ENCODE measurements at regions not wholly inside any gene's neighbourhood (a gene's known extent, or its start where the extent isn't known, plus 50 kb on each side); places are given as distances from the start of the nearest gene placed in this dataset.
A peak's percentile ranks its signal among the peaks of the same experiment; 100 is the strongest.

DNA sequence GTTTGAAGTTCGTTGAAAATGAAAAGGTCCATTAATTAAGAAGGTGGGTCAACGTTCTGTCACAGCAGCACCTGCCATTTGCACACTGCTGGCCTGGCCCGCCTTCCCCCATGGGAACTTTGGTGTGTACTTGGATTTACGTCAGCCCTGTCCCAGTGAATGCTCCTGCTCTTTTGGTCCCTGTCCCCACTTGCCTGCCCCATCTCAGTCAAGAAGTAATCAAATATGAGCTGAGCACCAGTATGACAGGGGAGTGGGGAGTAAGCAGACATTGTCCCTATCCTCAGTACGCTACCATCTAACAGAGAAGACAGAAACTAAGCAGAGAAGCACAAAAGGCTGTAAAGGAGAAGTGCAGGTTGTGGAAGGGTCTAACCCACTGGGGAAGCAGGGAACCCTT, 65.1 kb downstream of the SLC4A3 start:
- Histone ChIP-seq H2BK5ac (ENCODE audit: low read length) (no peak overlapping the region), H3K4me2 (ENCODE audit: low read length) (no peak overlapping the region), H2BK15ac (replicated peaks; ENCODE audit: low read depth) (no peak overlapping the region), H2BK120ac (ENCODE audit: low read depth, low read length) (no peak overlapping the region), H3K23ac (ENCODE audit: low read length) (no peak overlapping the region), H3K79me1 (ENCODE audit: low read length) (no peaks in the 10 kb centered on the region), H3K4me1 (ENCODE audit: control insufficient read depth, low read depth, low read length) (no peaks in the 10 kb centered on the region), H3K4me3 (ENCODE audit: low read length) (no peak overlapping the region), H3K27ac (ENCODE audit: low read depth, low read length) (no peak overlapping the region), H3K18ac (ENCODE audit: low read length) (no peak overlapping the region), H3K56ac (ENCODE audit: low read length) (no peak overlapping the region), H4K8ac (ENCODE audit: low read depth, low read length) (no peak overlapping the region), H4K5ac (ENCODE audit: low read length) (no peak overlapping the region), H3K9ac (ENCODE audit: low read length) (no peak overlapping the region), H3K27me3 (ENCODE audit: insufficient read depth, low read length, poor library complexity) (no peaks in the 10 kb centered on the region), H3K4ac (ENCODE audit: low read depth, low read length) (no peak overlapping the region), H3K36me3 (ENCODE audit: control insufficient read depth, insufficient read depth, low read length) (no peaks in the 10 kb centered on the region), H3K79me2 (ENCODE audit: control insufficient read depth, insufficient read depth, low read length) (no peaks in the 10 kb centered on the region), H2AK5ac (ENCODE audit: low read length) (no peak overlapping the region)
- WGBS (ENCODE audit: extremely low coverage, insufficient coverage, low lambda C conversion rate) = no CpG with 5 or more reads among the region's 5 CpGs
- DNase-seq = no peak

DNA sequence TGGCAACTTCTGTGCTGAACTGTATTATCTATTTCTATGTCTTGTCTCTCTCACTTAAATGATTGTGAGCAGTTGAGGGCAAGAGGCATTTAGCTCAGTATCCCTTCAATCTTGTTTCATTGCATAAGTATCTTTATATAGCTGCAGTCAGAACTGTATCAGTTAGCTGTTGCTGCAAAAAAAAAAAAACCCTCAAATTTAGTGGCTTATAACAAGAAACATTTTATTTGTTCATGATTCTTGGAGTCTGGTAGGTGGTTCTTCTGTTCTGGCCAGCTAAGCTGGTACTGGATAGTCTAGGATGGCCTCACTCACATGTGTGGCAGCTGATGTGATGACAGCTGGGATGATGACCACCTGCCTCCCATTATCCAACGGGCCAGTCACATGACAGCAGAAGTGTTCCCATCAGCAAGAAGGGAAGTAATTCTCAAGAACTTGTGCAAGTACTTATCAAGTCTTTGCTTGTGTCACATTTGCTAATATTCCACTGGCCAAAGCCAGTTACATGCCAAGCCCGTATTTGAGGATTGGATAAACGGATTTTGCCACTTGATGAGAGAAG, 67.8 kb downstream of the SLC4A3 start:
- Histone ChIP-seq H3K4ac (ENCODE audit: low read depth, low read length) (no peak overlapping the region), H3K18ac (ENCODE audit: low read length) (no peak overlapping the region), H2AK5ac (ENCODE audit: low read length) (no peak overlapping the region), H3K4me3 (ENCODE audit: low read length) (no peak overlapping the region), H3K79me1 (ENCODE audit: low read length) (no peaks in the 10 kb centered on the region), H4K5ac (ENCODE audit: low read length) (no peak overlapping the region), H2BK5ac (ENCODE audit: low read length) (no peak overlapping the region), H3K79me2 (ENCODE audit: control insufficient read depth, insufficient read depth, low read length) (no peaks in the 10 kb centered on the region), H3K23ac (ENCODE audit: low read length) (no peak overlapping the region), H3K9ac (ENCODE audit: low read length) (no peak overlapping the region), H3K27me3 (ENCODE audit: insufficient read depth, low read length, poor library complexity) (no peaks in the 10 kb centered on the region), H4K8ac (ENCODE audit: low read depth, low read length) (no peak overlapping the region), H2BK15ac (replicated peaks; ENCODE audit: low read depth) (no peak overlapping the region), H3K27ac (ENCODE audit: low read depth, low read length) (no peak overlapping the region), H2BK120ac (ENCODE audit: low read depth, low read length) (no peak overlapping the region), H3K4me1 (ENCODE audit: control insufficient read depth, low read depth, low read length) (no peaks in the 10 kb centered on the region), H3K56ac (ENCODE audit: low read length) (no peak overlapping the region), H3K36me3 (ENCODE audit: control insufficient read depth, insufficient read depth, low read length) (no peaks in the 10 kb centered on the region), H3K4me2 (ENCODE audit: low read length) (no peak overlapping the region)
- DNase-seq = no peak
- WGBS (ENCODE audit: extremely low coverage, insufficient coverage, low lambda C conversion rate) = no CpG with 5 or more reads among the region's 3 CpGs

DNA sequence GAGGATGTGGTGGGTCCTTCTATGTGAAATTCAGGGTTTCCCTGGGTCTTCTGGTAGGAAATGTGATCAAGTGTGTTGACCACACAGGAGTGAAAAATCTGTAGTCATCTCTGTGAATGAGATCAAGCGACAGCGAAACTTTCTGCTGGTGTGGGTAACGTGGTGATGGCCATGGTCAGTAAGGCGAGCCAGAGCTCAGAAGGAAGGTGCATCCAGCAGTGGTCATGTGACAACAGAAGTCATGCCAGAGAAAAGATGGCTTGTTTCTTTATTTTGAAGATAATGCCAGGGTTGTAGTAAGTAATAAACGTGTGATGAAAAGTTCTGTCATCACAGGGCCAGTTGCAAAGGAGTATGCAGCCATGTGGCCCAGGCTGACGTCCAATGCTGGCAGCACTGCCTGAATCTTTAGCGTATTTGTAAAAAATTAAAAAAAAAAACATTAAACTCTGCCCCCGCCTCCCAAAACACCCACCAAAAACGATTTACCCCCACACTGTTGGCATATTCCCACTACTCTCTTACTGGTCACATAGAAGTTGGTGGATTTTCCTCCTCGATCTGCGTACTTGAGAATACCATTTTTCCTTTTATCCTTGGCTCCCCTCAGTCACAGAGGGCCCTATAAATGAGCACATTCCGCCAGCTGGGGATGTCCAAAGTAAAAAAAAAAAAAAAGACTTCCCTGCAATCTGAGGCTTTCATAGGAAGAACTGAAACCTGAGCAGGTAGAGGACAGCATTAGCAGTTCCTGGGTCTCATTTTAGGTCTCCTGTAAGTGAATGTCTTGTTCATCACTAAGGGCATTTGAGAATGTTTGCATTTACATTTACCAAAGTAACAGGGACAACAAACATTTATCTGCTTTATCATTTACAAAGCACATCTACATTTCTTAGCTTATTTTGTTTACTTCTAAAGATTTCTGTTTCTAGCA, 70.6 kb downstream of the SLC4A3 start:
- no peaks in the 10 kb centered on the region for H3K79me1 ChIP-seq (ENCODE audit: low read length)
- no peak overlapping the region for H3K23ac ChIP-seq (ENCODE audit: low read length)
- no peak for DNase-seq
- no peak overlapping the region for H3K4me2 ChIP-seq (ENCODE audit: low read length)
- no peak overlapping the region for H3K9ac ChIP-seq (ENCODE audit: low read length)
- no peak overlapping the region for H3K27ac ChIP-seq (ENCODE audit: low read depth, low read length)
- H3K4ac ChIP-seq (ENCODE audit: low read depth, low read length) = no peak overlapping the region
- peak overlapping the region; percentile 51 for H3K18ac ChIP-seq (ENCODE audit: low read length)
- H2AK5ac ChIP-seq (ENCODE audit: low read length) = no peak overlapping the region
- H4K5ac ChIP-seq (ENCODE audit: low read length) = no peak overlapping the region
- H3K36me3 ChIP-seq (ENCODE audit: control insufficient read depth, insufficient read depth, low read length) = no peaks in the 10 kb centered on the region
- no peak overlapping the region for H3K4me3 ChIP-seq (ENCODE audit: low read length)
- H3K79me2 ChIP-seq (ENCODE audit: control insufficient read depth, insufficient read depth, low read length) = no peaks in the 10 kb centered on the region
- H2BK5ac ChIP-seq (ENCODE audit: low read length) = no peak overlapping the region
- no peaks in the 10 kb centered on the region for H3K27me3 ChIP-seq (ENCODE audit: insufficient read depth, low read length, poor library complexity)
- 100% methylated on average over 1 of the region's 12 CpGs for WGBS (ENCODE audit: extremely low coverage, insufficient coverage, low lambda C conversion rate)
- peaks cover 8% of the 10 kb centered on the region for H3K4me1 ChIP-seq (ENCODE audit: control insufficient read depth, low read depth, low read length)
- no peak overlapping the region for H4K8ac ChIP-seq (ENCODE audit: low read depth, low read length)
- no peak overlapping the region for H2BK15ac ChIP-seq (replicated peaks; ENCODE audit: low read depth)
- peak overlapping the region; percentile 10 for H3K56ac ChIP-seq (ENCODE audit: low read length)
- no peak overlapping the region for H2BK120ac ChIP-seq (ENCODE audit: low read depth, low read length)

DNA sequence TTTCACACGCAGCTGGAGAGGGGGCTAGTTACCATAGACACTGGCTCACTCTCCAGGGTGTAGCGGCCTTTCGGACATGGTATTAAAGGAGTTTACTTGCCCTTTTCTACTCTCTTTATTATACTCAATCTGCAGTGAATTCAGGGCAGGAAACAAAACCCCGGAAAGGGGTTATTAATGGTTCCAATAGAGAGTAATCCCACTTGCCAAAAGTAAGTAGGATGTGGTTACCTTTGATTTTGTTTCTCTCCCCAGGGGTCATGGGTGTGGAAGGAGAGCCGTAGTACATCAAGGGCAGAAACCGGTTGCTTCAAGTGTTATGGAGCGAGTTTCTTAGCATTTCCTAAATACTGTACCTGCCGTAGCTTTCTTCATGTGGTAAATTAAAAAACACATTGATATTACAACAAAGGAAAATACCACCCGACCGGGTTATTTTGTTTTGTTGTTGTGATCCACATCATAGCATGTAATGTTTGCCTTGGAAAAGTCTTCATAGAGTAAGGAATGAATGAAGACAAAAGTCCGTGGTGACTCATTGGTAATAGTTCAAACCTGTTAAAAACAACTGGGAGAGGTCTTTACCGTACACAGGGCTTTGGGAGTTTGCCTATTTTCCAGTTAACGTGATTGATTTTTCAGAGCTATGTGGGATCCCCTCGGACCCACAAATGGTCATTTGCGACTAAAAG, 71.5 kb downstream of the SLC4A3 start:
- H3K79me2 ChIP-seq (ENCODE audit: control insufficient read depth, insufficient read depth, low read length) = no peaks in the 10 kb centered on the region
- H3K4me1 ChIP-seq (ENCODE audit: control insufficient read depth, low read depth, low read length) = peaks cover 8% of the 10 kb centered on the region
- H3K9ac ChIP-seq (ENCODE audit: low read length) = no peak overlapping the region
- H3K4me2 ChIP-seq (ENCODE audit: low read length) = no peak overlapping the region
- H2BK120ac ChIP-seq (ENCODE audit: low read depth, low read length) = no peak overlapping the region
- WGBS (ENCODE audit: extremely low coverage, insufficient coverage, low lambda C conversion rate) = no CpG with 5 or more reads among the region's 15 CpGs
- H3K27me3 ChIP-seq (ENCODE audit: insufficient read depth, low read length, poor library complexity) = no peaks in the 10 kb centered on the region
- H4K8ac ChIP-seq (ENCODE audit: low read depth, low read length) = no peak overlapping the region
- H3K27ac ChIP-seq (ENCODE audit: low read depth, low read length) = no peak overlapping the region
- no peak overlapping the region for H3K23ac ChIP-seq (ENCODE audit: low read length)
- no peak for DNase-seq
- H3K79me1 ChIP-seq (ENCODE audit: low read length) = no peaks in the 10 kb centered on the region
- no peak overlapping the region for H2BK5ac ChIP-seq (ENCODE audit: low read length)
- H3K4ac ChIP-seq (ENCODE audit: low read depth, low read length) = no peak overlapping the region
- no peak overlapping the region for H4K5ac ChIP-seq (ENCODE audit: low read length)
- H2AK5ac ChIP-seq (ENCODE audit: low read length) = no peak overlapping the region
- H3K4me3 ChIP-seq (ENCODE audit: low read length) = no peak overlapping the region
- no peak overlapping the region for H3K18ac ChIP-seq (ENCODE audit: low read length)
- no peaks in the 10 kb centered on the region for H3K36me3 ChIP-seq (ENCODE audit: control insufficient read depth, insufficient read depth, low read length)
- no peak overlapping the region for H3K56ac ChIP-seq (ENCODE audit: low read length)
- no peak overlapping the region for H2BK15ac ChIP-seq (replicated peaks; ENCODE audit: low read depth)

DNA sequence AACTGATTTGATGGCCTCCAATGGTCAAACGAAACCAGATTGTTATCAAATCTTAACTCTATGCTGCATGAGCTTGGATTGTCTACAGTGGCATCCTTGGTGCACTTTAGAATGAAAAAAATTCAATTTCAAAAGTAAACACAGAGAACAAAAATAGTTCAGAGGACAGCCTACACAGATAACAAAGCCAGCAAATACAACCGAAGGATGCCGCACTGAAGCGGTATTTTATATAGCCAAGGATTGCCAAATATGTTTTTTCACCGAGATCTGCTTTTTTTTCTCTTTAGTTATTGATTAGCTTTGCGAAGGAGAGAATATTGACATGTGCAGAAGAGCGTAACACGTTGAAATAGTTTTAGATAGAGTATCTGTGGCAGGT, 72.0 kb downstream of the SLC4A3 start:
- H2BK120ac ChIP-seq (ENCODE audit: low read depth, low read length) = no peak overlapping the region
- no peak overlapping the region for H3K23ac ChIP-seq (ENCODE audit: low read length)
- no peak for DNase-seq
- no peak overlapping the region for H4K5ac ChIP-seq (ENCODE audit: low read length)
- no peak overlapping the region for H2BK5ac ChIP-seq (ENCODE audit: low read length)
- no peak overlapping the region for H4K8ac ChIP-seq (ENCODE audit: low read depth, low read length)
- no CpG with 5 or more reads among the region's 8 CpGs for WGBS (ENCODE audit: extremely low coverage, insufficient coverage, low lambda C conversion rate)
- H3K79me1 ChIP-seq (ENCODE audit: low read length) = no peaks in the 10 kb centered on the region
- no peaks in the 10 kb centered on the region for H3K36me3 ChIP-seq (ENCODE audit: control insufficient read depth, insufficient read depth, low read length)
- no peak overlapping the region for H3K56ac ChIP-seq (ENCODE audit: low read length)
- H2AK5ac ChIP-seq (ENCODE audit: low read length) = no peak overlapping the region
- H3K18ac ChIP-seq (ENCODE audit: low read length) = no peak overlapping the region
- H3K9ac ChIP-seq (ENCODE audit: low read length) = no peak overlapping the region
- H3K27ac ChIP-seq (ENCODE audit: low read depth, low read length) = no peak overlapping the region
- peaks cover 8% of the 10 kb centered on the region for H3K4me1 ChIP-seq (ENCODE audit: control insufficient read depth, low read depth, low read length)
- no peak overlapping the region for H2BK15ac ChIP-seq (replicated peaks; ENCODE audit: low read depth)
- no peaks in the 10 kb centered on the region for H3K79me2 ChIP-seq (ENCODE audit: control insufficient read depth, insufficient read depth, low read length)
- no peaks in the 10 kb centered on the region for H3K27me3 ChIP-seq (ENCODE audit: insufficient read depth, low read length, poor library complexity)
- no peak overlapping the region for H3K4ac ChIP-seq (ENCODE audit: low read depth, low read length)
- H3K4me3 ChIP-seq (ENCODE audit: low read length) = no peak overlapping the region
- no peak overlapping the region for H3K4me2 ChIP-seq (ENCODE audit: low read length)

All from mesendoderm (in vitro differentiated cells).